HCT116 (cell line): ENCODE measurements at regions not wholly inside any gene's neighbourhood (a gene's known extent, or its start where the extent isn't known, plus 50 kb on each side); places are given as distances from the start of the nearest gene placed in this dataset.
"Not testable (repeated sequence)": the region's sequence is repeated elsewhere in the genome, so short reads cannot be mapped to it uniquely, and the experiment has no call there.

Experiments used
- ATAC-seq: fragments of 200-7000 bp; cut with Tn5 transposase; 2 replicates; pipeline ENCODE4 v1.9.1; 2020; ENCODE audit warnings: mild to moderate bottlenecking, moderate library complexity
- BruUV-seq: library from RNA; stranded (reverse); fragments of 400-500 nt; replicated peaks from 2 replicates; lab custom pipeline; 2021; lab: Mats Ljungman, UMichigan
- CTCF ChIA-PET: fragments of 300-600 bp; sonication (Branson Sonifier 250); formaldehyde crosslinking; loops from one replicate; lab custom pipeline; 2021; ENCODE audit warnings: antibody characterized with exemption; lab: Charles Lee
- POLR2A ChIA-PET: fragments of 300-600, 350-600 bp; sonication (Branson Sonifier 250); formaldehyde crosslinking; loops from one replicate; lab custom pipeline; 2021; ENCODE audit warnings: antibody characterized with exemption; lab: Charles Lee
- RAD21 ChIA-PET, 2 experiments: fragments of 300-600 bp; sonication (Branson Sonifier 250); formaldehyde crosslinking; loops; one replicate each; lab custom pipeline; 2023; ENCODE audit warnings: low total read pairs in 2 of 2; ENCODE audit not compliant: uncharacterized antibody in 2 of 2, unreplicated experiment in 2 of 2, low non-redundant PET in 1 of 2; lab: Charles Lee
- DNase-seq: peaks from one replicate; pipeline ENCODE4 v3.0.0-alpha.2; 2010; ENCODE audit warnings: low read depth, low spot score
- H2AFZ ChIP-seq: fragments of 200-600 bp; shearing (Covaris generic), sonication (generic); 2 replicates; pipeline ENCODE4 v1.6.1; 2017; ENCODE audit warnings: low read depth, mixed run types, mixed read lengths, antibody characterized with exemption, low read length; ENCODE audit not compliant: poor library complexity, severe bottlenecking
- H3K27ac ChIP-seq: 2 replicates; pipeline ENCODE4 v1.5.1; 2012; ENCODE audit warnings: low read depth, low read length
- H3K27me3 ChIP-seq: fragments of 200-600 bp; sonication (generic); 2 replicates; pipeline ENCODE4 v1.6.1; 2016; ENCODE audit warnings: mixed run types, low read length, mixed read lengths; ENCODE audit not compliant: insufficient read depth
- H3K36me3 ChIP-seq, 2 experiments: fragments of 200-500 bp in 1 of 2; fragments of 200-600 bp in 1 of 2; sonication (Bioruptor generic) in 1 of 2; sonication (generic) in 1 of 2; 2 replicates each; pipeline versions ENCODE4 v1.5.1 to v1.6.1; 2014 to 2016; ENCODE audit warnings: low read length in 2 of 2, inconsistent platforms in 1 of 2, mixed read lengths in 1 of 2, mixed run types in 1 of 2; ENCODE audit not compliant: insufficient read depth in 2 of 2, control insufficient read depth in 1 of 2
- H3K4me1 ChIP-seq, 2 experiments: fragments of 200-600 bp in 1 of 2; sonication (generic) in 1 of 2; 2 replicates each; pipeline versions ENCODE4 v1.5.1 to v1.6.1; 2012 to 2017; ENCODE audit warnings: low read length in 2 of 2, inconsistent platforms in 1 of 2, mild to moderate bottlenecking in 1 of 2, mixed read lengths in 1 of 2, mixed run types in 1 of 2, moderate library complexity in 1 of 2; ENCODE audit not compliant: insufficient read depth in 2 of 2, control insufficient read depth in 1 of 2
- H3K4me2 ChIP-seq: fragments of 200-600 bp; sonication (generic); 2 replicates; pipeline ENCODE4 v1.6.1; 2017; ENCODE audit warnings: mixed run types, low read length, mixed read lengths
- H3K4me3 ChIP-seq, 2 experiments: fragments of 200-600 bp in 1 of 2; sonication (generic) in 1 of 2; replicated peaks in 1 of 2; 2 replicates each; pipeline ENCODE4 v1.5.1; 2011 to 2016; ENCODE audit warnings: low read length in 2 of 2, control low read depth in 1 of 2, low read depth in 1 of 2, mild to moderate bottlenecking in 1 of 2, mixed read lengths in 1 of 2, mixed run types in 1 of 2
- H3K79me2 ChIP-seq: fragments of 200-600 bp; sonication (generic); 2 replicates; pipeline ENCODE4 v1.6.1; 2017; ENCODE audit warnings: mild to moderate bottlenecking, mixed run types, low read length, moderate library complexity, mixed read lengths; ENCODE audit not compliant: insufficient read depth
- H3K9ac ChIP-seq: fragments of 200-600 bp; sonication (generic); 2 replicates; pipeline ENCODE4 v1.6.1; 2016; ENCODE audit warnings: low read length, mixed read lengths
- H3K9me2 ChIP-seq: fragments of 200-600 bp; sonication (generic), shearing (Covaris generic); 2 replicates; pipeline ENCODE4 v1.6.1; 2017; ENCODE audit warnings: mixed run types, mild to moderate bottlenecking, moderate library complexity; ENCODE audit not compliant: insufficient read depth
- H3K9me3 ChIP-seq, 2 experiments: fragments of 200-500 bp in 1 of 2; fragments of 200-600 bp in 1 of 2; sonication (Bioruptor generic) in 1 of 2; sonication (generic) in 1 of 2; 2 replicates each; pipeline ENCODE4 v1.6.1; 2014 to 2017; ENCODE audit warnings: low read length in 2 of 2, mixed read lengths in 2 of 2, inconsistent platforms in 1 of 2, low read depth in 1 of 2, mild to moderate bottlenecking in 1 of 2, mixed run types in 1 of 2, moderate library complexity in 1 of 2; ENCODE audit not compliant: control insufficient read depth in 1 of 2, insufficient read depth in 1 of 2
- H4K20me1 ChIP-seq: fragments of 200-600 bp; sonication (generic), shearing (Covaris generic); 2 replicates; pipeline ENCODE4 v1.6.1; 2017; ENCODE audit warnings: mixed run types, mild to moderate bottlenecking, moderate library complexity; ENCODE audit not compliant: insufficient read depth
- CBX3 ChIP-seq: IDR thresholded peaks from 2 replicates; pipeline ENCODE4 v1.6.1; 2012; ENCODE audit warnings: low read depth
- JUND ChIP-seq: IDR thresholded peaks from 2 replicates; pipeline ENCODE4 v1.6.1; 2012
- POLR2AphosphoS5 ChIP-seq: IDR thresholded peaks from 2 replicates; pipeline ENCODE4 v1.6.1; 2011; ENCODE audit warnings: mild to moderate bottlenecking, low read depth, low read length, moderate library complexity
- SRF ChIP-seq: IDR thresholded peaks from 2 replicates; pipeline ENCODE4 v1.6.1; 2012; ENCODE audit warnings: low read depth
- ZFX ChIP-seq: fragments of 450-650 bp; IDR thresholded peaks from 2 replicates; pipeline ENCODE4 v1.6.1; 2017
- ZNF274 ChIP-seq: fragments of 200-500 bp; sonication (Bioruptor generic); IDR thresholded peaks from 2 replicates; pipeline ENCODE4 v1.6.1; 2014; ENCODE audit warnings: mild to moderate bottlenecking, low read depth, low read length, inconsistent platforms
- intact Hi-C: fragments of 100-400 bp; cut with micrococcal nuclease; formaldehyde crosslinking; loops from 2 replicates; pipeline ENCODE4 v1.10.0; 2022

GRCh38 chr2:78840311-78840710, 185.2 kb upstream of the REG3G start:
- H4K20me1 ChIP-seq, H3K4me1 ChIP-seq, DNase-seq, H3K4me2 ChIP-seq, H3K27me3 ChIP-seq, RAD21 ChIA-PET, H2AFZ ChIP-seq, H3K27ac ChIP-seq, CTCF ChIA-PET, intact Hi-C loops, H3K36me3 ChIP-seq, H3K9ac ChIP-seq, H3K79me2 ChIP-seq, H3K4me3 ChIP-seq, ATAC-seq, BruUV-seq, POLR2A ChIA-PET, H3K9me2 ChIP-seq: not testable (repeated sequence)
- H3K9me3 ChIP-seq, result peaks cover 0 to 31% of the 10 kb centered on the region in 2 experiments; a peak in 2 of 4 replicates

DNA sequence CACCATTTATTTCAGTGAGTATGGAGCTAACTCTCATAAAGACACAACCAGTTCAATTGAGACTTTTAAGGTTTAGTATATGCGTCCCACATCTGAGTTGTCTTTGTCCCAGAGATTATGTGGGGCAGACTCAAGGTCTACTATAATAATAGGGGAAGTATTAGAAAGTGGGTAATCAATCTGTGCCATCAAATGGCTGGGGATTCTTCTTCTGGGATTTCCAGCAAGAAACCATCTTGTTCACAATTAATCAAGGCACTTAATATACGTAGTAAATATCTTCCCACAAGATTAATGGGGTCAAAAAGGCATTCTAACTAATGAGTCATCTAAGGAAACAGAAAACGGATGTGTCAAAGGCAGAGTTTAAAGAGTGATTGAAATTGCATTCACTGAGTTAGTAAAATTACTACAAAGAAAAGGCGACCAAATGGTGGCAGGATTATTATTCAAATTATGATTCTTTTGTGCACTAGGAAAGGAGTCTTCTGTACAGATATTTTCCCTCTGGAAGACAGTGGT, 179.8 kb upstream of the REG3G start:
- BruUV-seq, result no TSS peak
- intact Hi-C loops, result no loop called here
- no peaks in the 10 kb centered on the region for H4K20me1 ChIP-seq
- H3K4me1 ChIP-seq, result no peaks in the 10 kb centered on the region
- RAD21 ChIA-PET, result no interaction called here
- H3K9me2 ChIP-seq, result no peaks in the 10 kb centered on the region
- CTCF ChIA-PET, result no interaction called here
- no peak for DNase-seq
- H3K36me3 ChIP-seq, result no peaks in the 10 kb centered on the region
- H3K27ac ChIP-seq, result no peak overlapping the region
- no peak overlapping the region for H2AFZ ChIP-seq
- H3K9me3 ChIP-seq, result peaks cover 3 to 16% of the 10 kb centered on the region in 2 experiments; a peak in 2 of 4 replicates
- H3K27me3 ChIP-seq, result no peaks in the 10 kb centered on the region
- H3K9ac ChIP-seq, result no peak overlapping the region
- ATAC-seq, result no peak
- H3K4me3 ChIP-seq, result no peak overlapping the region
- POLR2A ChIA-PET, result no interaction called here
- no peaks in the 10 kb centered on the region for H3K79me2 ChIP-seq
- no peak overlapping the region for H3K4me2 ChIP-seq
- TF ChIP-seq ZFX (no peak), POLR2AphosphoS5 (no peak), CBX3 (no peak), JUND (no peak), SRF (no peak), ZNF274 (no peak)
